Hypothalamus (tissue), 51 donors: ENCODE measurements at regions not wholly inside any gene's neighbourhood (a gene's known extent, or its start where the extent isn't known, plus 50 kb on each side); places are given as distances from the start of the nearest gene placed in this dataset.
A peak's percentile ranks its signal among the peaks of the same experiment; 100 is the strongest.

ENCODE experiments used
- DNase-seq, 51 donors: peaks; one replicate each; lab custom pipeline; 2025; lab: John Stamatoyannopoulos, UW

DNA sequence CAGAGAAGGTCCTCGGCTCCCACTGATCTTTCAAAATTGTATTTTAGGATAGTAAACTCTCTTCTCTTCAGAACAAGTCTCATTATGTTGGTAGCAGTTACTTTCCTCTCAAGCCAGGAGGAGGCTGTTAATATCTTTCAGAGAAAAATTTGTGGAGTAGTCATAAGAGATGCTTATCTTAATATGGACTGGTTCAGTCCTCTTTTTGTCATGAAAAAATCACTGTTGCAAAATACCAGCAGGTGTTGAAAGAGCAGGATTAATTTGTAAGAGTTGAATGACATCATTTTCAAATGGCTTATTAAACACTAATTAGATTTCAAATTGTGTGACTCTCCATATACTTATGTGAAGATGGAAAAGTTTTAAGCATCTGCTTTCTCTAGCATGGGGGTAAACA, 662.5 kb downstream of the POM121L12 start:
- no peak for DNase-seq

DNA sequence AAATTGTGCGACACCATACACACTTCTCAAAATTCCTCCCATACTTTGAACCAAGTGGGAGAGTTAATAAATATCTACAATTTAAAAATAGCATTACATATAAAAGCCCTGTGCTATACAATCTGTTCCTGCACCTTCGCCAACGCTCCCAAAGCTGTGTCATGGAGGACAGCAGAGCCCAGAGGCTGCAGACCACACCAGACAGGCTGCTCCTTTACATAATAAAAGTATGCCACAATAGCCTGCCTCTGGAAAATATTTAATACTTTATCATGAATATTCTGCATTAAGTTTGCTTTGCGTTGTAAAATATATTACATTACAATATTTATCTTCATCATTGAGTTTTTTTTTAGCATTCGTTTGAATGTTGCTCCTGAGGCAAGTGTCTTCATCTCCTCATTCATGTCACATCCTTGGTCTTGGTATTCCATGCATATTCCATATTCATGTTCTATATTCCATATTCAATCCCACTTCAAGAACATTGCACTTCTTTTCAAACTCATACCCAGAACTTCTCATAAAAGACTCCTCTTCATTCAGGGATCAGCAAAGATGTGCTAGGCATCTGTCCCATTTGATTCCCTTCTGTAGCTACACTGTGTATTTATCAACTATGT, 663.9 kb downstream of the POM121L12 start:
- no peak for DNase-seq

DNA sequence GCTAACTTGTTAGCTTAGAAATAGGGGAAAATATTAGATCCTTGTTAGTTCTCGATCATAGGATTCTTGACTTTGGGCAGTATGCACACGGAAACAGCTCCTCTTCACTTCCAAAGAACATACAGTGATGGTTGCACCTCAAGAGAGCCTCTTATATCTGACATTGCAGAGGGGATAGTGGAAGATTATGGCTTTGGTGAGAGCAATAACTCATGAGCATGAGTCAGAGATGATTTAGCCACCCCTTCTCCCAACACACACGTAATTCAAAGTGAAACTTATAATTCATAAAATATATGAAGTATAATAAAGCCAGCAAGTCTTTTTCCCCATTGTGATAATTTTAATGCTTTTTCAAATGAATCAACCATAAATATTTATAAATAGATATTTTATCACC, 683.7 kb downstream of the POM121L12 start:
- DNase-seq = no peak

- DNase-seq = no peak
These were observed 705.5 kb downstream of the POM121L12 start for GRCh38 chr7:53740971-53741370.

DNA sequence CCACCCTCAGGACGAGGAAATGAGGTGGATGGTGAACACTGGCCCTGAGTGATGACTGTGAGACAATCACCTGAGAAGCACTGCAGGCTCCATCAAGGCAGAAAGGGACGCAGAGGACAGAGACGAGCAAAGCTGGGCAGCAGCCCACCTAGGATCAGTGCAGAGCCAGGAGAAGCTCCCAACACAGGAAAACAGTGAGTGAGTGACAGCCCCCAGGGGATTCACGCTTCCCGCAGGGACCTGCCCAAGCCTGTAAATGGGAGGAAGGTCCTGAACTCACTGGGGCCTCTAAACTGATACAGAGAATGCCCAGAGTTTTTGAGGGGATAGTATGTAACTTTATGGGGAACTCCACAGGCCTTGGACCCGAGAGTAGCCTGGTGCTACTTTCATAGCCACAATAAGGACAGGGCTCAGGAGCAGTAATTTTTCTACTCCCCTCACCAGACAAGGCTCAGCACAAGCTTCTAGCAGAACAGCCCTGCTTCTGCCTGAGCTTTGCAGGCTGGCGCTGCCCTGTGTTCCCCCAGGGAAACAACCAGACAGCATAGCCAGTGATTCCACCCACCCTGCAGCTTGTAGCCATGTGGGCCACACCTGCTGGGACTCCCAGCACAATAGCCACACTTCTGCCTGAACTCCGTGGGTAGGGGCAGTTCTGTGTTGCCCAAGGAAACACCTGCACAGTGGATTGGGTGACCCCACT, 708.4 kb downstream of the POM121L12 start:
- no peak for DNase-seq

- no peak for DNase-seq
These were observed 708.9 kb downstream of the POM121L12 start for GRCh38 chr7:53744403-53744760.

GRCh38 chr7:53756946-53757345, 721.5 kb downstream of the POM121L12 start:
- DNase-seq = no peak

DNA sequence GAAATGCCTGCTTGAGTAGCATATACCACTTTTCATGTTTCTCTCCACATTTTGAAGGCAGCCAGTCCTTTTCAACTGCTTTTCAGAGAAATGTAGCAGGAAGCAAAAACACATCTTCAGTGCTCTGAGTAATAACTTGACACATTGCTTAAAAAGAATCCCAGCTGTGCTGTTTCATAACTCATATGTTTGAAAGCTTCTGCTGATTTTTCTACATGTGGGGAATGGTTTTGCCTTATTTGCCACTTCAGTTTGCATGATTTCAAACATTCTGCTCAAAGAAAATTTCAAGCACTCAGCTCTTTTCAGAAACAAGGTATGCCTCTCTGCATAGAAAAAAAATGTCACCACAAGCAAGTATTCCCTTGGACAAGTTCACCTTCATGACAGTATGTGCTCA, 732.8 kb downstream of the POM121L12 start:
- DNase-seq = peak in 1 of 51 donors; percentile 61

DNA sequence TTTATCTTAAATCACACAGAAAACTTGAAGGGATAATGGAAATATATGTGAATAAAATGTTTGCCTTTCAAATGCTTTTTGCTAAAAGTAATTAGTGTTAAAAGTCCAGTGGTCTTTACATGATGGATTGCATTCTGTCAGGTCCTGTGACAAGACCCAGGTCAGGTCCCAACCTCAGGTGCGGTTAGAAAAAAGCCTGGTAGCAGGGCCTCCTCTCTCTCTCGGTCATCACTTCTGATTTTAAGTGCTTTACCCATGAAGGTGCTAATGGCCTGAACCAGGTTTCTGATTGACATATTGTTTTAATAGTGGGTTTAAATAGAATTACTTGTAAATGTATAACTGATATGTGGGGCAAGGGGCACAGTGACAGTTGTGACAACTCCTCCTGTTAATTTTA, 736.3 kb downstream of the POM121L12 start:
- no peak for DNase-seq

GRCh38 chr7:53776323-53776722, 740.9 kb downstream of the POM121L12 start:
- no peak for DNase-seq

GRCh38 chr7:53789741-53790140, 752.4 kb upstream of the VSTM2A start:
- DNase-seq = no peak

- DNase-seq = no peak
These were observed 747.4 kb upstream of the VSTM2A start for GRCh38 chr7:53794816-53795215.

- DNase-seq = no peak
These were observed 741.4 kb upstream of the VSTM2A start for GRCh38 chr7:53800746-53801145.

GRCh38 chr7:53806119-53806518, 736.1 kb upstream of the VSTM2A start:
- DNase-seq = no peak

DNA sequence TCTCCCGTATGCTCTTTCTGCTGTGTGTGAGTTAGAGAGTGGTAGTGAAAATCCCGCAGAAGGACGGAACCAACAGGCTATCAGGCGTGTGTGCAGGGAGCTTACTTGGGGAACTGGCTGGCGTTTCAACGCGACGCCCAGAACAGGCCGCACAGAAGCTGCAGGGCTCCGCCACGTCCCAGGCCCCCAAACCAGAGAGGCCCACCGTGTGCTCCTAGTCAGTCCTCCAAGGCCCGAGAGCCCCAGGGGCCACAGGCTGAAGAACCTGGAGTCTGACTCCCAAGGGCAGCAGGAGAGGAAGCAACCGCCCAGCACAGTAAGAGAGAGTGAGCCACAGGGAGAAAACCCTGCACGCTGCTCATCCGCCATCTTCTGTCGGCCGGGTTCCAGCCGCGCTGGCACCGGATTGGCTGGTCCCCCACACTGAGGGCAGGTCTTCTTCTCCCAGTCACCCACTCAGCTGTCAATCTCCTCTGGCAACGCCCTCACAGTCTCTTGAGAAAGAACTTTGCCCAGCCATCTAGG, 730.6 kb upstream of the VSTM2A start:
- DNase-seq = no peak

- DNase-seq = no peak
These were observed 730.0 kb upstream of the VSTM2A start for GRCh38 chr7:53812135-53812534.

DNA sequence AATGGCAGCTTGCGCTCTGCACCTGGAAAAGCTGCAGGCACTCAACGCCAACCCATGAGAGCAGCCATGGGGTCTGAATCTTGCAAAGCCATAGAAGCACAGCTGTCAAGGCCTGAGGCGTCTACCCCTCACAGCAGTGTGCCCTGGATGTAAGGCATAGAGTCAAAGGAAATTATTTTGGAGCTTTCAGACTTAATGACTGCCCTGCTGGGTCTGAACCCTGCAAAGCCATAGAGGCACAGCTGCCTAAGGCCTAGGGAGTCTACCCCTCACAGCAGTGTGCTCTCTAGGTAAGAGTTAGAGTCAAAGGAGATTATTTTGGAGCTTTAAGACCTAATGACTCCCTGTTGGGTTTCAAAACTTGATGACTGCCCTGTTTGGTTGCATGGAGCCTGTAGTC, 706.9 kb upstream of the VSTM2A start:
- no peak for DNase-seq

GRCh38 chr7:53877688-53878087, 664.5 kb upstream of the VSTM2A start:
- DNase-seq = no peak

DNA sequence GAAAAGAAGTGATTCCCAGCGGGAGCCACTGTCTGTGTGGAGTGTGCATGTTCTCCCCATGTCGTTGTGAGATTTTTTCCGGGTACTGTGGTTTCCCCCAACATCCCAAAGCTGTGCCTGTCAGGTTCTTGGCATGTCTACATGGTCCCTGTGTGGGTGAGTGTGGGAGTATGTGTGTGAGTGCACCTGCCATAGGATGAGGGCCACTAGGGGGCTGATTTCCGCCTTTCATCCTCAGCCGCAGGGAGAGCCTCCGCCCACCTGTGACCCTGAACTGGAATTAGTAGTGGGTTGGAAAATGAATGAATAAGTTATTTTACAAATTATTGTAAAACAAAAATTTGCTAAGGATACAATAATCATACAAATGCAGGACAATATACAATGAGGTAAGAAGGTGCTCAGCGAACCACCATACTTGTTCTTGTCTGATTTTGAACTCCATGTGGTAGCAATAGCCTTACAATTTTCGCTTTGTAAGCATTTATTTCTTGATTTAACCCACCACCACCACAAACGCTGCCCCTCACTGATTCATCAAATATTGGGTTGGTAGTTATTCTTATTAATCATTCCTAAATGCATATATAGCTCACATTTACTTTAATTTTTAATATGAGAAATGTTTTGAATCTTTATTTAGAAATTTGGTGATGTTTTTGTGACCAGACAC, 641.2 kb upstream of the VSTM2A start:
- DNase-seq = no peak

GRCh38 chr7:53904355-53904754, 637.8 kb upstream of the VSTM2A start:
- no peak for DNase-seq

GRCh38 chr7:53917637-53918036, 624.5 kb upstream of the VSTM2A start:
- DNase-seq = no peak

GRCh38 chr7:53920011-53920410, 622.2 kb upstream of the VSTM2A start:
- no peak for DNase-seq
